NCI-H526 treated with DMSO at 0.1 percent for 48 hours (cell line): ENCODE measurements at regions not wholly inside any gene's neighbourhood (a gene's known extent, or its start where the extent isn't known, plus 50 kb on each side); places are given as distances from the start of the nearest gene placed in this dataset.

ENCODE experiments used
- DNase-seq: peaks from one replicate; lab custom pipeline; 2025; lab: John Stamatoyannopoulos, UW

DNA sequence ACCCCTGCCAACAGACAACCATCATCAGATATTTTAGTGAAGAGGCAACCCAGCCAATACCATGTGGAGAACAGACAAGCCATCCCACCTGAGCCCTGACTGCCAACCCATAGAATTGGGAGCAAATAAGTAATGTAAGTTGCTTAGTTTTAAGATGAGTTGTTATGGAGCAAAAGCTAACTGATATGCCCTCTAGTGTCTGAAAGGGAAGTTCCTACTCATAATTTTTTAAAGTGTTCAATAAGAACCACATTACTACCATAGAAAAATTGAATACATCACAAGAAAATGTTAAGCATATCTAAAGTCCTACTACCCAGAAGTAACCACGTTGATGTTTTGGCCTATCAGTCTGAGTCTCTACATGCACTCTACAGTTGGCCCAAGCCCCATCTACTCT lies 50.8 kb upstream of the SLC36A4 start:
- peak; percentile 10 for DNase-seq

DNA sequence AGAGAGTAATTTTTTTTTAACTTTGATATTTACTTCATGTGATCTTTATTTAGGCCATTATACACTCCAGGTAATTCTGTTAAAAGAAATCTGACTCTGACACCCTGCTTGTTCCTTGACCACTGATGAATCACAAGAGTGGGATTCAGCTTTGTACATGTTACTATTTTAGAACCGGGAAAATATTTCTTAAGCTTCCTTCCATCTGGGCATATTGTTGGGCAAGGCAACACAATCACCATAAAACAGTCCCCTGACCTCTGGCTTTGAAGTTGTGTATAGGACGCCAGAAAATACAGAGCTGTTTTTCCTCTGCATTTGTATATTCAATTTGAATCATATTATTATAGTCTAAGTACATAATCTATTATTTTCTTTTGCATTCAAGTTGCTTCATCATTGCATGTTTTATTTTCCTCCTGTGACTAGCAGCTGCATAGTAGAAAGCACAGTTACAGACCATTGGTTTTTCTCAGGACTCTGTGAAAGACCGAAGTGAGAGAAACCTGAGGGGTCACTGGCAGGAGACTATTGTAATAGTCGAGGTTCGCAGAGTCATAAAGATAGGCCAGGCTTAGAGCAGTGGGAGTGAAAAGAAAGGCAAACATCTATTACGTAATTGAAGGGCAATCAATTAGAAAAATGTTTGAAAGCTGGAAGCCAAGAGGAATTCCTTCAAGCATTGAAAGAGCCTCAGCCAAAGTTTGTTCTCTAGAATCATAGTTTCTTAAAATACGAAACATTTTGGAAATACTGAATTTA lies 51.8 kb upstream of the SLC36A4 start:
- DNase-seq = no peak

DNA sequence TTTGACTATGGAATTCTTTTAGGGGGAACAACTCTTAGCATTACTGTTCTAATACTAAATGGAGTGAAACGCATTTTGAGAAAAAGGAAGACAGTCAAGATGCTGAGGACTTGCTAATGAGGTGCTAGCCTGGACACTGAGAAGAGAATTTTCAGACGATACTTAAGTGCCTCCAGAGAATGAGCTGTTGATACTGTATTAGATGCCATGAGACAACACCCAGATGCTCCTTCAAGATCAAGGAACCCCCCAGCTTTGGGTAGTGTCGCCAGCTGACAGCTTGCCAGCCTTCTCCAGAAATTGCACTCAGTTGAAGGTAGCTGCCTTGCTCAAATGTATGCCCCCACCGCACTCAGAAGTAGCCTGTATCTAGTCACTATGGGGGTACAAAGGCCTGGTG lies 52.5 kb upstream of the SLC36A4 start:
- DNase-seq = no peak

DNA sequence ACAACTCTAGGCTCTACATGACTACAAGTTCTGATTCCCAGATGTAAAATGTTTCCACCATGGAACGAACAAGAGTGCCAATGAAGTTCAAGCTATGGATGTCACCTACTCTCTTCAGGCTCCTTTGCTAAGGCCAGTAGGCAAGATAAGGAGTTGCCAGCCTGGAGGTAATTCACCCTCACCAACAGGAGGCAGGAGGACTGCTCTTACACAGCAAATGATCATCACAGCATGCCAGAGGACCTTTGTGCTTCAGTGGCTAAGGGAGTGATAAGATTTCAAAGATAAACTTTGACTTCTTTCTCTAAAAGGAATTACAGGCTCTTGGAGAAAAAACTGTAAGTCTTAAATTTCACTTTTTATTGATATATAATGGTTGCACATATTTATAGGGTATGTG lies 54.1 kb upstream of the SLC36A4 start:
- DNase-seq = no peak

DNA sequence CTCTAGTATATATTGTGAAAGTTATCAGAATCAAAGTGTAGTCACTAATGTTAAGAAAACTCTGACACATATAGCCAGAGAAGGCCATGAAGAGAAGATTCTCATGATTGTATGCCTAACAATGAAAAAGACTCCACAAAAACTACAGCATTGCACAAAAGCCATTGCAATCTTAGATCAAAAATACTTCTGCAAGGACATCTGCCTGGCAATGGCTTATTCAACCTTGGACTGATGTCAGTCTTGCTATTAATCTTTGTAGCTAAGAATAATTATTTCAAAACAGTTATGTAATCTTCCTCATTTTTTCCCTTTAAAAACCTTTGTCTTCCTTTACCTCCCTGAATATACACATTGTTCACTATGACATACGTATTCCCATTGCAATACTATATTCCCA lies 55.3 kb upstream of the SLC36A4 start:
- DNase-seq = no peak

DNA sequence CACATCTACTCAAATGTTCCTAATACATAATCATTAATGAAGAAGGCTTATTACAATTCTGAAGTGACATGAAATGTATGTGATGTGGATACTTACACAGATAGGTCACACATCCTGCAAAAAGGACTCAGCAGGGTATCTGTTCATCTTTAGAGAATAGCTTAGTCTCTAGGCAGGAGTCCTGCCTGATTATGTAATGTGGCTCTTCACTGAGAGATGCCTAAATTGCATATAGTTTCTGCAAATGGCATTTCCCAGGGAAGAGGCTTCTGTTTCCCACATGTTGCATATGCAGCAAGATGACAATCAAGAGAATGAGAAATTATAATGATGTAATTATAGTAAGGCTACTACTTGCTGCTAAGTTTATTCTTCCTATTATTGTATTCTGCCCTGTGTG lies 58.8 kb upstream of the SLC36A4 start:
- DNase-seq = no peak

DNA sequence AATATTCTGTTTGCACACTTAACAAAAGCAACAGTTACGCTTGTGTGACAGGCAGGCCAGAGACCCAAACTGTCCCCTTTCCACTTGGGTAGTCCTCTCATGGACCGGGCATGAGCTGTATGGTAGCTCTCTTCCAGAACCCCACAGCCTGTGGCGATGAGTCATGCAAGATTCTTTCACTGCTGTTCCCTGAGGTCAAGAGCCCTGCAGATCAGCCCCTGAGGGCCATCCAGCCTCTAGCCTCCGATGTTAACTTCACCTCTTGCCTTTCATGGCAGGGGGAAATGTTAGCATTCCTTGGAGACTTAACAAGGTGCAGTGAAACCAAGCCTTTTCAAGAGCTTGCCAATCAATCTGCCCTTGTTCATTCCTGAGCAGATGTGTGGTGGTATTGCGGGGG lies 63.2 kb upstream of the DEUP1 start:
- DNase-seq = no peak

DNA sequence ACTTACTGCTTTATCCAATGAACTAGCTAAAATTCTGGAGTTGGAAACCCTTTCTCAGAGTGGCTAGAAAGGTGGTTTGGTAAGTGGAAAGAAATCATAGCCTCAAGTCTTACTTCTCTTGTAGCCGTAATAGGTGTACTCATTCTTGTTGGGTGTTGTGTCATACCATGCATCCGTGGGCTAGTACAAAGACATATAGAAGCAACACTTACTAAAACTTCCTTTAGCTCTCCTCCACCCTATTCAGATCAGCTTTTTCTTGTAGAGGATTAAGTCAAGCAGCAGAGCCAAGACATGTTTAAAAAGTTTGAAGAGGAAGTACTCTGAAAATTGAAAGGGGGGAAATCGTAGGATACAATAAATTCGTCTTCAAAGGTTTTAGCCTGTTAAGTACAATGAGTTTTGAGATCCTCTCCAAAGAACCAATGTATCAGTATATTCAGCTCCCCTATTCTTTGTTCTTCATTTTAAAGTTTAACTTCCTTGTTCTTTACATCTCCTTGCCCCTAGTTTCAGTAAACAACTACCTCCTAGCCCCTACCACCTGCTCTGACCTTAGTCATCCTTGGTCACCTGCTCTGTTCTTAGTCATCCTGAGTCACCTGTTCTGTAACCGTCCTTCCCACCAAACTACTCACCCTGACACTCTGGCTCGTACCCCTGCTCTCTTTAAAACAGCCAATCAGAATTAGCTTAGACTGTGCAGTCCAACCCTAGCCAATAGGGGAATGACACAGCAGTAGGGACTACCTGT lies 62.1 kb upstream of the DEUP1 start:
- DNase-seq = no peak

DNA sequence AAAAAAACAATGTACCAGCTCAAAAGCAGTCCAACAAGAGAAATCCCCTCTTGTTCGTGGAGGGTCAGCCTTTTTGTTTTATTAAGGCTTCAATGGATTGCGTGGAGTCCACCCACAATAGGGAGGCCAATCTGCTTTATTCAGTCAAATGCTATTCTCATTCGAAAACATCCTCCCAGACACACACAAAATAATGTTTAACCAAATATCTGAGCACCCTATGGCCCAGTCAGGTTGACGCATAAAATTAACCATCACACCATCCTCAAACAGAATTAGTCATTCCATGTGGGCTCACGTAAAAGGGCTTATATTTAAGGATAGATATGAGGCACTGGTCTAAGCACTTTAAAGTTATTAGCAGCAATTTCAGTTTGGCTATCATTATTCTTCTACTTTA lies 58.9 kb upstream of the DEUP1 start:
- no peak for DNase-seq

DNA sequence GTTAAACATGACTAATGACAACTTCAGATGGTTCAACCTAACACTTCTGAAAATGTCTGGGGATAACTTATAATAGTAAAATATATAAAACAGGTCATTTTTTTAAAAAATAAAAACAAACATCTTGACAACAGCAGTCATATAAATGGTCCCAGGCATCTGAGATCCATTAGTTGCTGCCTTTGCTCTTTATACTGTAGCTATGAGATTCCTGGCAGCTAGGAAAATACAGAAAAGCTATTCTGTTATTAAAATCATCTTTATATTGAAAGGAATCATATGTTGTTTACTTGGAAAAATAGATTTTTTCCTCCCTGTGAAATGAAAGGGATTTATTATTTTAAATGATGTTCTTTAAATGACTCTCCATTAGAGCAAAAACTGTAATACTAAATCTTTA lies 55.7 kb upstream of the DEUP1 start:
- no peak for DNase-seq

DNA sequence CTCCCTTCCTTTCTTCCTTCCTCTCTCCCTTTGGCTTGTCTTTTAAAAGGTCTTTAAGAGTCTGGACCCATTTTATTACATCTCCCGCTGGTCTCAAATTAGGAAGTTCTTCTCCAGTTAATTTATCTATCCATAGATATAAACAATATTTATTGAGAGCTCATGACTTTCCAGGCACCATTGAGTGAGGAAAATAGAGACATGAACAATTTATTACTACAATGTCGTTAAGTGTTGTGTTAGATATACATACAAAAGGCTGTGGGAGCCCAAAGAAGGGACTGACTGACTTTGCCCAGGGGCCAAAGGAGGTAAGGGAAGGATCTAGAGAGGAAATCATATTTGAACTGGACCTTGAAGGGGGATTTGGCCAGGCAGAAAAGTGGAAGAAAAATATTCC lies 51.6 kb upstream of the DEUP1 start:
- no peak for DNase-seq

DNA sequence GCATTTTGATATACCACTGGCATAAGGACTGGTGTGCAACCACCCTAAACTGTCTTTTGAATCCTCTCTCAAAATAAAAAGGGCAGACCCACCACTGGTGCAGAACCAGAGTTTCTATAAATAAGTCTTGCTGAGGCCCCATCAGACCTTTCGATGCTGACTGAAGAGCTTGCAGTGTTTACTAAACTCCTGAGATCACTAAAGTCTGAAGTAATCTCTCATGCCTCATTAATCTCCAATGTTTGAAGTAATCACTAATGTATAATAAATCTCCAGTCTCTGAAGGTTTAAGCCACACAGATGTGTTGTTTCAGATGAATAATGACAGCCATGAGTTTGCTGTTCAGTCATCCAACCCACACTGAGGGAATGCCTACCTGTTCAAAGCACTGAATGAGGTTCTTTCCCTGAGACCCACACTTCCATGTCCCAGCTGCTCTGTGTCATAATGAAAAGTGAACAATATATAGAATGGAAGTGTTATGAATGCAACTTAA lies 50.6 kb upstream of the DEUP1 start:
- peak; percentile 81 for DNase-seq
